ENCODE measurements at regions not wholly inside any gene's neighbourhood (a gene's known extent, or its start where the extent isn't known, plus 50 kb on each side); places are given as distances from the start of the nearest gene placed in this dataset.

DNA sequence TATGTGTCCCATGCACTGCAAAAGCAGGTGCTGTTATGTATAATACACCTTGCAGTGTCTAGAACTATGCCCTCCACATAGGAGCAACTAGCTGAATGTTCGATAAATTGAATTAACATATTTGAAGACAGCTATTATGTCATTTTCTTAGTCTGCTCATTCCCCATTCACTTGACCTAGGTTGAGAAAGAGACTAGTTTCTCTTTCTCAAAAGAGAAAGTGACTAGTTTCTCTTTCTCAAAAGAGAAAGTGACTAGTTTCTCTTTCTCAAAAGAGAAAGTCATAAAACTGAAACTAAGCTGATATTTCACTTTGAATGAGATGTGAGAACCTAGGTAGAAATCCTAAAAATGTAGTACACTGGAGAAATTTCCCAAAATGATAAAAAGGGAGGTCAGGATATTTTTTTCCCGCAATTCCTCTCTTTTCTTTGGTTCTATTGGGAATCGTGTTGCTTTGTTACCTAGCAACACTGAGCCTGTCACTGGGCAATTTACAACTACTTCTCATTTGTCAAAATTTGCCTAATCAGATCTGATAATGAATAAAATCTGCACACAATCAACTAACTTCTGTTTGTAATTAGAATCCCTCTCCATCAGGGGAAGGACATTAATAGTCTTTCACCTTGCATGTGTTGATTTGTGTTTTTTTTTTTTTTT, 132.0 kb upstream of the GRIA1 start:
- no peak for TF ChIP-seq CTCF (IDR thresholded peaks at IDR 0.05; ENCODE audit: insufficient read depth, low read length)
- no peak overlapping the region for H3K4me3 ChIP-seq (ENCODE audit: low read depth, low read length)
- DNase-seq (ENCODE audit: low read depth) = no peak

DNA sequence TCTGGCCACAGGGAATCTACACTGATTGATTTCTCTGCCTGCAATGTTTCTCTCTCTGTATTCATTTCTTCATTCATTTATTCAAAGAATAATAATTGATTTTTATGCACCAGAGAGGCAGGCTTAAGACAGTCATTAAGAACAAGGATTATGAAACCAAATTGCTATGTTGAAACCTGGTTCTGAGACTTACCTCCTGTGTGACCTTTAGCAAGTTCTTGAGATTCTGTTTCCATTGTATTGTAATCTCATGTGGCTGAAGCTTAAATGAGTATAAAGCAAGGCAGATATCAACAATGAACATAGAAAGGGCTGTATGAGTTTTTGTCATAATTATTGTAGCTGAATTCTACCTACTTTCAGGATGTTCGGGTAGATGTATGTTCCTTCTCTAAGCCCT, 129.6 kb upstream of the GRIA1 start:
- DNase-seq (ENCODE audit: low read depth) = no peak
- no peak overlapping the region for H3K4me3 ChIP-seq (ENCODE audit: low read depth, low read length)
- no peak for TF ChIP-seq CTCF (IDR thresholded peaks at IDR 0.05; ENCODE audit: insufficient read depth, low read length)

DNA sequence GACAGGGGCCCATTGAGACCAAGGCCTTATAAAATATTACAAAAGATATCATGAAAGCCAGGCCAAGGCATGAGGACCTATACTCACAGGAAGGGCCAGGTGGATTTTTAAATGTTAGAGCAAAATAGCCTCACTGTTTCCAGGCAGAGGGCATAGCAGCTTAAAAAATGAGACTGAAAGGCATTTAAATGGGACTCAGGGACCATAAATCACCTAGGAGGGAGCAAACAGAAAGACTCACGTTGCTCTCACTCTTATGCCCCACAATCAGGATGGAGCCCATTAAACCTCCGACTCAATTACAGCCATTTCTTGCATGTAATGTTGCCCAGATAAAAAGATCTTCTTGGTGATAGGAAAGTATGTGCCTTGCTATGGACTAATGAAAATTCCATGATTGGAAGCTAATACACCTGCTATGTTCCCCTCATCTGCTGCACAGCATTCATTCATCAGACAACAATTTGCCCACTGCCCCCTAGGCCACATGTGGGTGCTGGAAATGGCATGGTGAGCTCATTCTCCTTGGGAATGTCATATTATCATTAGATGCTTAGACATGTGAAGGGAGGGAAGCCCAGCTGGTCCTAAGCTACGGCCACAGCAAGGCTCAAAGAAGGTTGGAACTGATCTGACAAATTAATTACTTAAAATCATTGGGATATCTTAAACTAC, 128.6 kb upstream of the GRIA1 start:
- no peak for DNase-seq (ENCODE audit: low read depth)
- H3K4me3 ChIP-seq (ENCODE audit: low read depth, low read length) = no peak overlapping the region
- no peak for TF ChIP-seq CTCF (IDR thresholded peaks at IDR 0.05; ENCODE audit: insufficient read depth, low read length)

DNA sequence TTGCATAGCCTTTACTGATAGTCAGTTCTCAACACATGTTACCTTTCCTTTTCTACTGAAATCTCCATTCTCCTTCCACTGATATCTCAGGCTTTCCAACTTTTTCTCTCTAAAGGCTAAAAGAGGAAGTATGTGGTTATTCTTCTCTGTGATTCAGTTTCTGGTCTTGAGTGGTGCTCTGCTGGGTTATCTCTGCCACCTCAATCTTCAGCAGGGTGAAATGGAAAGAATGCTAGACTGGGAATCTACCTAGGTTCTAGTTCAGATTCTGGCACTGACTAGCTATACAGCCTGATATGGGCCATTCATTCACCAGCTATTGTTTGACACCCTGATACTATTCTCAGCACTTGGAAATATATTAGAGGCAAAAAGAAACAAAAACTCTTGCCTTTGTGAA, 124.9 kb upstream of the GRIA1 start:
- DNase-seq (ENCODE audit: low read depth) = no peak
- TF ChIP-seq CTCF (IDR thresholded peaks at IDR 0.05; ENCODE audit: insufficient read depth, low read length) = no peak
- no peak overlapping the region for H3K4me3 ChIP-seq (ENCODE audit: low read depth, low read length)

- H3K4me3 ChIP-seq (ENCODE audit: low read depth, low read length) = no peak overlapping the region
- no peak for TF ChIP-seq CTCF (IDR thresholded peaks at IDR 0.05; ENCODE audit: insufficient read depth, low read length)
- no peak for DNase-seq (ENCODE audit: low read depth)
These were observed 123.0 kb upstream of the GRIA1 start for GRCh38 chr5:153367466-153367865.

DNA sequence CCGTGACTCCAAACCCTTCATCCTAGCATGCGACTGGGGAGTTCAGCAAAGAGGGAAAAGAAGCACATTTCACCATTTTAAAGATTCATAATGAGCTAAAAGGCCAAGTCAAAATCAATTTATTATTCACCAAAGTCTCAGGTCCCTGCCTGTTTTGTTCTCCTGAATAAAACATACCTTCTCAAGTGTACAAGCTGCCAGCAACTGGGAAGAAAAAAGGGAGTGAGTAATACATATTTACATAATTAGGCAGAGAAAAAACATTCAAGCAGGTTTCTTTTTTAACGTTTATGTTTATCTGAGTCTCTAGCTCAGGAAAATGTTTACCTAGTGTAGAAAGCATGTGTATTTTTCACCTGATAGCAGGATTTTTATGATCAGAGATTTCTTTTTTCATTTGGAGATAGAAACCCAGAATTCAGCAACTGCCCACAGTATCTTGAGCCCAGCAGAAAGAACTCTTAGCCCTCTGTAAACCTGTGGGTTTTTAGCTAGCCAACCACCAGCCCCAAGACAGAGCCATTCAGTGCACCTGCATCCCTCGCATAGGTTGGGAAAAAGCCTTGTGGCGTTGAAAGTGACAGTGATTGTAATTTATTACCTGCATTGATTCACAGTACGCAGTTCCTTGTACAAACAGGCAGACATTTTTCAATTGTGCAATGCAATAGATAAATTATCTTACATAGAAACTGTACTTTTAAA, 117.9 kb upstream of the GRIA1 start:
- no peak for TF ChIP-seq CTCF (IDR thresholded peaks at IDR 0.05; ENCODE audit: insufficient read depth, low read length)
- H3K4me3 ChIP-seq (ENCODE audit: low read depth, low read length) = no peak overlapping the region
- DNase-seq (ENCODE audit: low read depth) = no peak
